ENCODE measurements at regions not wholly inside any gene's neighbourhood (a gene's known extent, or its start where the extent isn't known, plus 50 kb on each side); places are given as distances from the start of the nearest gene placed in this dataset.
"Not testable (repeated sequence)": the region's sequence is repeated elsewhere in the genome, so short reads cannot be mapped to it uniquely, and the experiment has no call there.

- no CpG with 5 or more reads among the region's 8 CpGs for WGBS, 2 donors (ENCODE audit: extremely low coverage in 2 of 2, insufficient read length in 2 of 2, insufficient replicate concordance in 1 of 2)
- no peak overlapping the region for H2AK5ac ChIP-seq (ENCODE audit: low read depth, low read length)
These were observed 109.7 kb downstream of the PPIAL4G start for GRCh38 chr1:148373192-148373925.

GRCh38 chr1:148372731-148373130 is 110.4 kb downstream of the PPIAL4G start:
- H3K4me1 ChIP-seq (ENCODE audit: control insufficient read depth in 2 of 2, insufficient read depth in 1 of 2, low read depth in 1 of 2, low read length in 2 of 2), result no peaks in the 10 kb centered on the region
- H2AFZ ChIP-seq (ENCODE audit: low read length), result peak overlapping the region; percentile 0
- H3K79me1 ChIP-seq (ENCODE audit: low read depth, low read length), result no peaks in the 10 kb centered on the region
- H3K23ac ChIP-seq (ENCODE audit: low read depth, low read length, poor library complexity), result no peak overlapping the region
- H2AK5ac ChIP-seq (ENCODE audit: low read depth, low read length), result no peak overlapping the region
- no peak overlapping the region for H3K18ac ChIP-seq (ENCODE audit: low read length)
- H3K27ac ChIP-seq (replicated peaks; ENCODE audit: low read length), result no peak overlapping the region
- no CpG with 5 or more reads among the region's 3 CpGs for WGBS, 2 donors (ENCODE audit: extremely low coverage in 2 of 2, insufficient read length in 2 of 2, insufficient replicate concordance in 1 of 2)
- H3K14ac ChIP-seq (ENCODE audit: low read length), result no peak overlapping the region
- no peak overlapping the region for H2BK15ac ChIP-seq (ENCODE audit: low read length)
- H4K91ac ChIP-seq (ENCODE audit: low read depth, low read length, poor library complexity), result no peak overlapping the region
- DNase-seq (ENCODE audit: low spot score), result no peak
- no peaks in the 10 kb centered on the region for H3K36me3 ChIP-seq (replicated peaks in 1 of 2; ENCODE audit: control insufficient read depth in 2 of 2, insufficient read depth in 2 of 2, low read length in 2 of 2)
- no peak overlapping the region for H3K9ac ChIP-seq (ENCODE audit: low read depth, low read length, poor library complexity)
- H3K4me3 ChIP-seq (ENCODE audit: low read length in 2 of 2), result no peak overlapping the region
- no peak overlapping the region for H2BK12ac ChIP-seq (ENCODE audit: low read length)
- no peaks in the 10 kb centered on the region for H3K27me3 ChIP-seq (ENCODE audit: control insufficient read depth in 3 of 3, insufficient read depth in 3 of 3, low read depth in 1 of 3, low read length in 3 of 3)
- H2BK120ac ChIP-seq (ENCODE audit: low read depth, low read length), result no peak overlapping the region
- H2BK5ac ChIP-seq (ENCODE audit: low read length), result no peak overlapping the region
- no peak overlapping the region for H4K8ac ChIP-seq (ENCODE audit: low read depth, low read length)
- H3K9me3 ChIP-seq (replicated peaks in 1 of 2; ENCODE audit: control insufficient read depth in 2 of 2, insufficient read depth in 1 of 2, low read depth in 1 of 2, low read length in 2 of 2), result no peaks in the 10 kb centered on the region
- no peak overlapping the region for H3K4me2 ChIP-seq (ENCODE audit: insufficient read depth, low read length, poor library complexity, severe bottlenecking)
- H3K4ac ChIP-seq (ENCODE audit: low read length), result no peak overlapping the region

More at GRCh38 chr1:148373192-148373925, 109.7 kb downstream of the PPIAL4G start:
- H2AFZ ChIP-seq (ENCODE audit: low read length), result peak overlapping the region; percentile 0
- no peak overlapping the region for H3K4me3 ChIP-seq (ENCODE audit: low read length in 2 of 2)
- no peak overlapping the region for H3K27ac ChIP-seq (replicated peaks; ENCODE audit: low read length)
- no peaks in the 10 kb centered on the region for H3K36me3 ChIP-seq (replicated peaks in 1 of 2; ENCODE audit: control insufficient read depth in 2 of 2, insufficient read depth in 2 of 2, low read length in 2 of 2)
- H2BK15ac ChIP-seq (ENCODE audit: low read length), result no peak overlapping the region
- H4K91ac ChIP-seq (ENCODE audit: low read depth, low read length, poor library complexity), result no peak overlapping the region
- no peaks in the 10 kb centered on the region for H3K27me3 ChIP-seq (ENCODE audit: control insufficient read depth in 3 of 3, insufficient read depth in 3 of 3, low read depth in 1 of 3, low read length in 3 of 3)
- H3K4me2 ChIP-seq (ENCODE audit: insufficient read depth, low read length, poor library complexity, severe bottlenecking), result no peak overlapping the region
- no peak overlapping the region for H3K23ac ChIP-seq (ENCODE audit: low read depth, low read length, poor library complexity)
- H3K4ac ChIP-seq (ENCODE audit: low read length), result no peak overlapping the region
- no peak overlapping the region for H4K8ac ChIP-seq (ENCODE audit: low read depth, low read length)
- no peak for DNase-seq (ENCODE audit: low spot score)
- H2BK120ac ChIP-seq (ENCODE audit: low read depth, low read length), result no peak overlapping the region
- H2BK5ac ChIP-seq (ENCODE audit: low read length), result no peak overlapping the region
- no peaks in the 10 kb centered on the region for H3K9me3 ChIP-seq (replicated peaks in 1 of 2; ENCODE audit: control insufficient read depth in 2 of 2, insufficient read depth in 1 of 2, low read depth in 1 of 2, low read length in 2 of 2)
- no peak overlapping the region for H3K9ac ChIP-seq (ENCODE audit: low read depth, low read length, poor library complexity)
- no peaks in the 10 kb centered on the region for H3K4me1 ChIP-seq (ENCODE audit: control insufficient read depth in 2 of 2, insufficient read depth in 1 of 2, low read depth in 1 of 2, low read length in 2 of 2)
- H3K18ac ChIP-seq (ENCODE audit: low read length), result no peak overlapping the region
- H3K79me1 ChIP-seq (ENCODE audit: low read depth, low read length), result no peaks in the 10 kb centered on the region
- H2BK12ac ChIP-seq (ENCODE audit: low read length), result no peak overlapping the region
- H3K14ac ChIP-seq (ENCODE audit: low read length), result no peak overlapping the region

GRCh38 chr1:148372051-148372726 is 110.9 kb downstream of the PPIAL4G start:
- not testable (repeated sequence) for H4K91ac ChIP-seq (ENCODE audit: low read depth, low read length, poor library complexity); H3K18ac ChIP-seq (ENCODE audit: low read length); H2BK120ac ChIP-seq (ENCODE audit: low read depth, low read length); H3K9ac ChIP-seq (ENCODE audit: low read depth, low read length, poor library complexity); H2AK5ac ChIP-seq (ENCODE audit: low read depth, low read length); DNase-seq (ENCODE audit: low spot score); H3K4me2 ChIP-seq (ENCODE audit: insufficient read depth, low read length, poor library complexity, severe bottlenecking); H3K27me3 ChIP-seq (ENCODE audit: control insufficient read depth in 3 of 3, insufficient read depth in 3 of 3, low read depth in 1 of 3, low read length in 3 of 3); H3K9me3 ChIP-seq (replicated peaks in 1 of 2; ENCODE audit: control insufficient read depth in 2 of 2, insufficient read depth in 1 of 2, low read depth in 1 of 2, low read length in 2 of 2); H3K23ac ChIP-seq (ENCODE audit: low read depth, low read length, poor library complexity); H2BK15ac ChIP-seq (ENCODE audit: low read length); H3K4me3 ChIP-seq (ENCODE audit: low read length in 2 of 2); H3K36me3 ChIP-seq (replicated peaks in 1 of 2; ENCODE audit: control insufficient read depth in 2 of 2, insufficient read depth in 2 of 2, low read length in 2 of 2); H3K27ac ChIP-seq (replicated peaks; ENCODE audit: low read length); H3K79me1 ChIP-seq (ENCODE audit: low read depth, low read length); H3K14ac ChIP-seq (ENCODE audit: low read length); H4K8ac ChIP-seq (ENCODE audit: low read depth, low read length); H3K4ac ChIP-seq (ENCODE audit: low read length); H3K4me1 ChIP-seq (ENCODE audit: control insufficient read depth in 2 of 2, insufficient read depth in 1 of 2, low read depth in 1 of 2, low read length in 2 of 2); H2BK5ac ChIP-seq (ENCODE audit: low read length); H2BK12ac ChIP-seq (ENCODE audit: low read length)
- no CpG with 5 or more reads among the region's 2 CpGs for WGBS, 2 donors (ENCODE audit: extremely low coverage in 2 of 2, insufficient read length in 2 of 2, insufficient replicate concordance in 1 of 2)
- H2AFZ ChIP-seq (ENCODE audit: low read length), result peak overlapping the region; percentile 0

GRCh38 chr1:148371551-148371994 is 111.5 kb downstream of the PPIAL4G start:
- H3K23ac ChIP-seq (ENCODE audit: low read depth, low read length, poor library complexity); H3K36me3 ChIP-seq (replicated peaks in 1 of 2; ENCODE audit: control insufficient read depth in 2 of 2, insufficient read depth in 2 of 2, low read length in 2 of 2); H3K14ac ChIP-seq (ENCODE audit: low read length); H2AFZ ChIP-seq (ENCODE audit: low read length); H2AK5ac ChIP-seq (ENCODE audit: low read depth, low read length); H3K4me1 ChIP-seq (ENCODE audit: control insufficient read depth in 2 of 2, insufficient read depth in 1 of 2, low read depth in 1 of 2, low read length in 2 of 2); H2BK15ac ChIP-seq (ENCODE audit: low read length); H3K79me1 ChIP-seq (ENCODE audit: low read depth, low read length); H3K27ac ChIP-seq (replicated peaks; ENCODE audit: low read length); H3K4me2 ChIP-seq (ENCODE audit: insufficient read depth, low read length, poor library complexity, severe bottlenecking); H3K9ac ChIP-seq (ENCODE audit: low read depth, low read length, poor library complexity); H3K9me3 ChIP-seq (replicated peaks in 1 of 2; ENCODE audit: control insufficient read depth in 2 of 2, insufficient read depth in 1 of 2, low read depth in 1 of 2, low read length in 2 of 2); H3K4ac ChIP-seq (ENCODE audit: low read length); H3K4me3 ChIP-seq (ENCODE audit: low read length in 2 of 2); H2BK120ac ChIP-seq (ENCODE audit: low read depth, low read length); H2BK5ac ChIP-seq (ENCODE audit: low read length); H4K91ac ChIP-seq (ENCODE audit: low read depth, low read length, poor library complexity); H3K27me3 ChIP-seq (ENCODE audit: control insufficient read depth in 3 of 3, insufficient read depth in 3 of 3, low read depth in 1 of 3, low read length in 3 of 3); H3K18ac ChIP-seq (ENCODE audit: low read length); H2BK12ac ChIP-seq (ENCODE audit: low read length); H4K8ac ChIP-seq (ENCODE audit: low read depth, low read length): not testable (repeated sequence)
- peak; percentile 57 for DNase-seq (ENCODE audit: low spot score)
- no CpG with 5 or more reads among the region's 4 CpGs for WGBS, 2 donors (ENCODE audit: extremely low coverage in 2 of 2, insufficient read length in 2 of 2, insufficient replicate concordance in 1 of 2)

All from neuronal stem cell (in vitro differentiated cells).